Ovary (tissue), 7 donors: ENCODE measurements at regions not wholly inside any gene's neighbourhood (a gene's known extent, or its start where the extent isn't known, plus 50 kb on each side); places are given as distances from the start of the nearest gene placed in this dataset.

Experiments used
- DNase-seq, 5 donors: peaks; one replicate each; pipeline ENCODE4 v3.0.0-alpha.2; 2019 to 2020
- H3K27ac ChIP-seq, 2 donors: fragments of 200-600 bp; one replicate each; pipeline versions ENCODE4 v1.5.1 to v1.8.0; 2019 to 2022
- H3K27me3 ChIP-seq: fragments of 200-600 bp; one replicate; pipeline ENCODE4 v1.8.0; 2022
- H3K36me3 ChIP-seq: fragments of 200-600 bp; sonication (generic); one replicate; pipeline ENCODE4 v1.5.1; 2019
- H3K4me1 ChIP-seq: one replicate; pipeline ENCODE4 v1.8.1; 2013; ENCODE audit warnings: mild to moderate bottlenecking, moderate library complexity; ENCODE audit not compliant: insufficient read depth
- H3K4me3 ChIP-seq: fragments of 200-600 bp; sonication (generic); one replicate; pipeline ENCODE4 v1.5.1; 2017
- H3K9me3 ChIP-seq, 2 donors: fragments of 200-600 bp in 1 of 2; sonication (generic) in 1 of 2; one replicate each; pipeline versions ENCODE4 v1.5.1 to v1.8.1; 2013 to 2019; ENCODE audit warnings: mild to moderate bottlenecking in 1 of 2, moderate library complexity in 1 of 2
- EP300 ChIP-seq: sonication (generic); formaldehyde crosslinking; IDR thresholded peaks from one replicate; pipeline ENCODE4 v1.6.1; 2017; ENCODE audit warnings: antibody characterized with exemption
- POLR2A ChIP-seq: fragments of 450-650 bp; IDR thresholded peaks from one replicate; pipeline ENCODE4 v1.6.1; 2017; ENCODE audit warnings: antibody characterized with exemption, mild to moderate bottlenecking, moderate library complexity
- WGBS, 3 donors: extraction: QIAGEN DNeasy Blood & Tissue Kit in 1 of 3; methylation state at CpG; one replicate each; pipeline versions ENCODE4 v1.1.5 to v1.1.7; 2013 to 2017; 5-methylcytosine and 5-hydroxymethylcytosine counted together
- intact Hi-C, 4 donors: fragments of 100-400 bp; cut with DNase I; formaldehyde crosslinking; loops; one replicate each; pipeline versions ENCODE4 v1.11.0 to v1.15.1; 2022 to 2023
- TF ChIP-seq, protein P1 (sequence below), 3 donors: fragments of 450-650 bp in 2 of 3; fragments of 200-600 bp in 1 of 3; IDR thresholded peaks; one replicate each; pipeline versions ENCODE4 v1.5.1 to v1.8.0; 2016 to 2022; ENCODE audit warnings: antibody characterized with exemption in 3 of 3, mild to moderate bottlenecking in 1 of 3
- donor health status: DM: no; HTN: no; CAD: no; lungs with moderate emphysema.
- donor health status: DM: no; HTN: no; CAD: no.
- donor health status: Bipolar disorder and iron deficiency.
- donor health status: DM: no; HTN: no; CAD: no.
- donor health status: DM: yes; HTN: yes; CAD: no.

DNA sequence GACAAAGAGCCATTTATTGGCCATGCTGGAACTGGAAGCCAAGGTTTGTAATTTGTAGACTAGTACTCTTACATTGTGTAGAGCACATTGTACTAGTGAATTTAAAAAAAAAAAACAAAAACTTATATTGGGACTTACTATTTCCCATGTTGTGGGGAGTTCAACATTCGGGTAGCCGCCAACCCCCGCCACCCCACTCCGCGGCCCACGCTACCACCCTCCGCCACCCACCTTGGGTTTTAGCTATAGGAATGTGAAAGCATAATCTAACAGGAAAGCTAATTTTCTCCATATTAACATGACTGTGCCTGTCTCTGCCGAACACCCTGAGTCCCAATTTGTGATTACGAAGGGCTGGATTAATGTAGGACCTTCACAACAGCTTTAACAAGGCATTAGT lies 275.8 kb downstream of the FIGN start:
- DNase-seq = no peak
- Histone ChIP-seq H3K36me3 (no peaks in the 10 kb centered on the region), H3K9me3 (no peaks in the 10 kb centered on the region), H3K4me1 (no peaks in the 10 kb centered on the region), H3K27ac (no peak overlapping the region), H3K4me3 (no peak overlapping the region), H3K27me3 (no peaks in the 10 kb centered on the region)
- TF ChIP-seq, protein P1, sequence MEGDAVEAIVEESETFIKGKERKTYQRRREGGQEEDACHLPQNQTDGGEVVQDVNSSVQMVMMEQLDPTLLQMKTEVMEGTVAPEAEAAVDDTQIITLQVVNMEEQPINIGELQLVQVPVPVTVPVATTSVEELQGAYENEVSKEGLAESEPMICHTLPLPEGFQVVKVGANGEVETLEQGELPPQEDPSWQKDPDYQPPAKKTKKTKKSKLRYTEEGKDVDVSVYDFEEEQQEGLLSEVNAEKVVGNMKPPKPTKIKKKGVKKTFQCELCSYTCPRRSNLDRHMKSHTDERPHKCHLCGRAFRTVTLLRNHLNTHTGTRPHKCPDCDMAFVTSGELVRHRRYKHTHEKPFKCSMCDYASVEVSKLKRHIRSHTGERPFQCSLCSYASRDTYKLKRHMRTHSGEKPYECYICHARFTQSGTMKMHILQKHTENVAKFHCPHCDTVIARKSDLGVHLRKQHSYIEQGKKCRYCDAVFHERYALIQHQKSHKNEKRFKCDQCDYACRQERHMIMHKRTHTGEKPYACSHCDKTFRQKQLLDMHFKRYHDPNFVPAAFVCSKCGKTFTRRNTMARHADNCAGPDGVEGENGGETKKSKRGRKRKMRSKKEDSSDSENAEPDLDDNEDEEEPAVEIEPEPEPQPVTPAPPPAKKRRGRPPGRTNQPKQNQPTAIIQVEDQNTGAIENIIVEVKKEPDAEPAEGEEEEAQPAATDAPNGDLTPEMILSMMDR (IDR thresholded peaks at IDR 0.05) = no peak
- TF ChIP-seq EP300 (no peak), POLR2A (no peak)
- intact Hi-C loops = no loop called here
- 95 to 97% (median 96%) methylated on average over 9 of the region's 9 CpGs for WGBS, 3 donors

DNA sequence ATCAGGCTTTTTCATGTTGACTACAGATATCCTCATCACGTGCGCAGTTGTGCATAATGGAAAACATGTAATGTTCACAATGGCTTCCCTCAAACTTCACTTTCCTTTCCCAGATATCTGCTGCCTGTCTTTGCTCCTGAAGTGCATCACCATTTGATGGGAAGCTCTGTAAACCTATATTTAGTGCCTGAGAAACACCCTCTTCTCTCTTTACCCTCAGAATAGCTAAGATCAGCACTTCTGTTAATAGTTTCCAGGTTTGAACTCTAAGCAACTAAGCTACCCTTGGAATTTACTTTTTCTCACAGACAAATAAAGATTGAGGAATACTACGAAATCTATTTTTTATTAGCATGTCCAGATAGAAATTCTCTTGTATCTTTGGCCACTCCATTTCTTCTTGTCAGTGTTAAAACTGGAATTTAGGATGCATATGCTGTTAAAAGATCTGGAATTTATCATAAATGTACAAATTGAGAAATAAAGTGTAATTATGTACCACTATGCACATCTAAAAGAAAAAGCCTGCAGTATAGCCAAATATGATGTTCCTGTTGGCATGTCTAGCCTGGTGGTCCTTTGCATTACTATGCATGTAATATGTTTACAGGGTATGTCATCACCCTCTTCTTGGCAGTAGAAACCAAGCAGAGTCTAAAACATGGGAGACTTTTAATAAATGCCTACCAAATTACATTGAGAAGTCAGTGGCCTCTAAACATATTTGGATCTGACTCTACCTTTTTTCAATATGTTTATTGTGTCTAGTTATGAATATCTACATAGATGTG lies 278.7 kb downstream of the FIGN start:
- Histone ChIP-seq H3K4me3 (no peak overlapping the region), H3K27me3 (no peaks in the 10 kb centered on the region), H3K27ac (no peak overlapping the region), H3K36me3 (no peaks in the 10 kb centered on the region), H3K9me3 (no peaks in the 10 kb centered on the region), H3K4me1 (no peaks in the 10 kb centered on the region)
- no peak for DNase-seq
- TF ChIP-seq, protein P1 (IDR thresholded peaks at IDR 0.05) = no peak
- TF ChIP-seq POLR2A (no peak), EP300 (no peak)
- WGBS, 3 donors = 88 to 96% (median 94%) methylated on average over 3 of the region's 3 CpGs
- intact Hi-C loops = no loop called here

DNA sequence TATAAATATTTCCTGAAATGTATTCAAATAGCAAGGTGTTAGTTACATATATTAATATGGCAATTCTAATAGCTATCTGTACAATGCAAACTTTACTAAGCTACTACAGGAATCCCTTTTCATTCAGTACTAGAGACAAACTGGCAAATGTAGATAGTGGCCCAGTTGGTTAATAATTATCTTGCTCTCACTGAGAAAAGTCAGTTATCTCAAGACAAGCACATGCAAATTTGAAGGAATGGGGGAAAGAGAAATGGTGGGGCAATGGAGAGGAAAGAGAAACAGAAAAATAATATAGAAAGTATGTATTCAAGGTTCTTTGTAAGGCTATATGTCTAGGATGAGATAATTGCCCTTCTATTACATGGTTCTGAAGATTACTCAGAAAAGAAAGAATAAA lies 280.0 kb downstream of the FIGN start:
- Histone ChIP-seq H3K4me3 (no peak overlapping the region), H3K27me3 (no peaks in the 10 kb centered on the region), H3K4me1 (no peaks in the 10 kb centered on the region), H3K36me3 (no peaks in the 10 kb centered on the region), H3K9me3 (no peaks in the 10 kb centered on the region), H3K27ac (no peak overlapping the region)
- no peak for DNase-seq
- TF ChIP-seq EP300 (no peak), POLR2A (no peak)
- TF ChIP-seq, protein P1 (IDR thresholded peaks at IDR 0.05) = no peak
- intact Hi-C loops = no loop called here

DNA sequence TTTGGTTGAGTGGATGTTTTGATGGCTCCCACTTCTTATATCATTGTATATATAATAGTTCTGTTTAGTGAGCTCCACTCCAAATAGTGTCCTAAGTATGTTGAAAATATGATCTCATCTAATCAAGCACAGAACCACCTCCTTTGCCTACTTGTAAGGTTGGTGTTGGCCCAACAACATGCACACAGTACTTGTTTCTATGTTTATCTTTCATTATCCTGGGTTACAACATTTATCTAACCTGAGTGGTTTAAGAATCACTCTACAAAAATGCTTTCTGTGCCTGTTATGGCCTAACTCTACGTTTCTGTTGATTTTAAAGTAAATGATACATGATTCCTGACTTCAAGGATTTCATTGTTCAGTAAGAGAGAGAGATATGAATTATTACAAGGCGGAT lies 281.9 kb downstream of the FIGN start:
- no peaks in the 10 kb centered on the region for H3K9me3 ChIP-seq
- no peak for TF ChIP-seq EP300
- TF ChIP-seq POLR2A = no peak
- TF ChIP-seq, protein P1 (IDR thresholded peaks at IDR 0.05) = no peak
- no peaks in the 10 kb centered on the region for H3K4me1 ChIP-seq
- no peaks in the 10 kb centered on the region for H3K36me3 ChIP-seq
- no peaks in the 10 kb centered on the region for H3K27me3 ChIP-seq
- no peak for DNase-seq
- WGBS, 3 donors = 68 to 86% (median 75%) methylated on average over 2 of the region's 2 CpGs
- intact Hi-C loops = no loop called here
- H3K27ac ChIP-seq = no peak overlapping the region
- no peak overlapping the region for H3K4me3 ChIP-seq
